H7 (cell line): ENCODE measurements at regions not wholly inside any gene's neighbourhood (a gene's known extent, or its start where the extent isn't known, plus 50 kb on each side); places are given as distances from the start of the nearest gene placed in this dataset.
"Not testable (repeated sequence)": the region's sequence is repeated elsewhere in the genome, so short reads cannot be mapped to it uniquely, and the experiment has no call there.

Experiments used
- DNase-seq: peaks from one replicate; pipeline ENCODE4 v3.0.0; 2012
- H3K27me3 ChIP-seq: 2 replicates; pipeline ENCODE4 v1.6.0; 2011; ENCODE audit warnings: mild to moderate bottlenecking, low read length; ENCODE audit not compliant: control insufficient read depth, insufficient read depth
- H3K36me3 ChIP-seq: replicated peaks from 2 replicates; pipeline ENCODE4 v1.5.1; 2011; ENCODE audit warnings: low read length; ENCODE audit not compliant: control insufficient read depth, insufficient read depth
- H3K4me3 ChIP-seq: 2 replicates; pipeline ENCODE4 v1.5.1; 2011; ENCODE audit warnings: low read depth, mild to moderate bottlenecking, control low read depth, low read length, moderate library complexity; ENCODE audit not compliant: insufficient read depth

DNA sequence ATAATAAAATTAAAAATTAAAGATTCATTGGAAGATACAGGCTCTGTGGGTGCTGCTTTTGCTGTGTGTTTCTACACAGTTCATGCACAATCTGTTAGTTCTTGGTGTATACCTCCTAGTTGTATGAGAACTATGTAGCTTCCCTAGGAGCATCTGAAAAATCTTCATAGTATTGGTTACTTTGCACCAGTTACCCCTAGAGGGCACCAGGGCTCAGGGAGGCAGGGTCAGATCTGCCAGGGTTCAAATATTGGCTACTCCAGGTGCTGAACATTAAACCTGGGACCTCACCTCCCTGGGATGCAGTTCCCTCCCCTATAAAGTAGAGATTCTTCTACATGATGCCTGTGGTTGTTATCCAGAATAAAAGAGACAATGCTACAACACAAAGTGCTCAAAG, 583.0 kb upstream of the CDH11 start:
- peak; percentile 31 for DNase-seq

DNA sequence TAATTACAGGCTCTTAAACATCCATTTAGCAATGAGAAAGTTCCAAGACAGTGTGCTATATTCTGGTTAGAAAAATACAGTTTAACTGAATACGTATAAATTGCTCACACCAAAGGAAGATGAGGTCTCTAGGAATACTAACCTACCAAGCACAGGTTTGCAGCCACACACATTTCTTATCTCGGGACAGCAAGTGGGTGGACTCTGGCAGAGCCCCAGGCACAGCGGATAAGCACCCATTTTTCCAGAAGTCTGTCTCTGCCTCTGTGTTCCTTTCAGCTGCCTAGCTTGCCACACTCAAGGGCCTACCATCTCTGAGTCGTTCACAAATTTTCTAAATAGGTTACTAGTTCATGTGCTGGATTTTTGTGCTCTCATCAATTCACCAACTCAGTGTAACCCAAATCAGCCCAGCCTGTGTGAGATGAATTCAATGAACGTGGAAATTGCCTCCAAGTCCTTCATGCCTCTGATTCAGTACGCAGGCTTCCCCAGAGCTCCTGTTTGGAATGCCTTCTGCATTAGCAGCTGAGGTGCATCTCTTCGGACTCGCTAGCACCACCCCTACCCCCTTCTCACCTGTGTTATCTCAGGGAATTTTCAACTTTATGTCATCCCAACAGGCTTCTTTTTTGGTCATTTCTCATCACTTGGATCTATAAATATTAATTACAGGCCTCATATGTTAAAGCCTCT, 581.0 kb upstream of the CDH11 start:
- Histone ChIP-seq H3K27me3 (no peaks in the 10 kb centered on the region), H3K36me3 (no peaks in the 10 kb centered on the region), H3K4me3 (no peak overlapping the region)
- DNase-seq = no peak

More for the DNA sequence above, 583.0 kb upstream of the CDH11 start:
- Histone ChIP-seq H3K27me3 (no peaks in the 10 kb centered on the region), H3K4me3 (no peak overlapping the region), H3K36me3 (no peaks in the 10 kb centered on the region)

- H3K27me3 ChIP-seq = no peaks in the 10 kb centered on the region
- DNase-seq = no peak
These were observed 578.7 kb upstream of the CDH11 start for GRCh38 chr16:65700596-65700995.

GRCh38 chr16:65698791-65699321, 577.0 kb upstream of the CDH11 start:
- H3K27me3 ChIP-seq = no peaks in the 10 kb centered on the region
- DNase-seq = no peak
- H3K4me3 ChIP-seq = no peak overlapping the region
- no peaks in the 10 kb centered on the region for H3K36me3 ChIP-seq

More at GRCh38 chr16:65700596-65700995, 578.7 kb upstream of the CDH11 start:
- H3K36me3 ChIP-seq = no peaks in the 10 kb centered on the region
- H3K4me3 ChIP-seq = no peak overlapping the region

DNA sequence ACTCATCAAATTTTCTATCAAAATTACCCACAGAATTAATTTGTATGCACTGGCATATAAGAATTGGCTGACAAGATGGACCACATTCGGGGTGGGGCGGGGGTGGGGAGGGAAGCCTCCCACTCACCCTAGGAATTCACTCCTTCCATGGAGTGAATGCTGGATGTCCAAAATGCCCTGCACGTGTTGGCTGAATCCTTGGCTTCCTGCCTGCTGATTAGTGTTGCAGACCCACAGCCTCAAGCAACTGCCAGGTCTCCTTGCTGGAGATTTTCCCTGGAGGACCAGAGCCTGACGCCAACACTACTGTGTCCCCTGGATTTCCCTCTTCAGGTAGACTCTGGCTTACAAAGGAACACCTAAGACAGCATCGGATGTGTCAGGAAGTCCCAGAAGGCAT, 575.7 kb upstream of the CDH11 start:
- no peak overlapping the region for H3K4me3 ChIP-seq
- H3K27me3 ChIP-seq = no peaks in the 10 kb centered on the region
- no peak for DNase-seq
- H3K36me3 ChIP-seq = no peaks in the 10 kb centered on the region

- Histone ChIP-seq H3K27me3 (no peaks in the 10 kb centered on the region), H3K4me3 (no peak overlapping the region), H3K36me3 (no peaks in the 10 kb centered on the region)
- no peak for DNase-seq
These were observed 575.2 kb upstream of the CDH11 start for GRCh38 chr16:65697065-65697464.

GRCh38 chr16:65691846-65692245, 570.0 kb upstream of the CDH11 start:
- not testable (repeated sequence) for H3K36me3 ChIP-seq, H3K27me3 ChIP-seq, H3K4me3 ChIP-seq, DNase-seq

DNA sequence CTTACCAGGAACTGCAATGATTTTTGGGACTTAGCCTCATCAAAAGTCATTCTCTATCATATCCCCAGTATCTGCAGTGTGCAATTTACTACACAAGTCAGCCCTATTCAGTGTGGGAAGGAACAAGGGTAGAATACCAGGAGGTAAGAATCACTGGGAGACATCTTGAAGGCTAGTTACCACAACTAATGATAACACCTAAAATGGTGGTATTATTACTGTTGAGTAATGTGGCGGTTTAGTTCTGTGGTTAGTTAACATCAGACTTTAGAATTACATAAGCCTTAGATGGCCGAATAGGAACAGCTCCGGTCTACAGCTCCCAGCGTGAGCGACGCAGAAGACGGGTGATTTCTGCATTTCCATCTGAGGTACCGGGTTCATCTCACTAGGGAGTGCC, 567.9 kb upstream of the CDH11 start:
- Histone ChIP-seq H3K4me3 (no peak overlapping the region), H3K36me3 (no peaks in the 10 kb centered on the region), H3K27me3 (no peaks in the 10 kb centered on the region)
- no peak for DNase-seq

- Histone ChIP-seq H3K36me3 (no peaks in the 10 kb centered on the region), H3K27me3 (no peaks in the 10 kb centered on the region), H3K4me3 (no peak overlapping the region)
- DNase-seq = no peak
These were observed 566.4 kb upstream of the CDH11 start for GRCh38 chr16:65688301-65688700.

DNA sequence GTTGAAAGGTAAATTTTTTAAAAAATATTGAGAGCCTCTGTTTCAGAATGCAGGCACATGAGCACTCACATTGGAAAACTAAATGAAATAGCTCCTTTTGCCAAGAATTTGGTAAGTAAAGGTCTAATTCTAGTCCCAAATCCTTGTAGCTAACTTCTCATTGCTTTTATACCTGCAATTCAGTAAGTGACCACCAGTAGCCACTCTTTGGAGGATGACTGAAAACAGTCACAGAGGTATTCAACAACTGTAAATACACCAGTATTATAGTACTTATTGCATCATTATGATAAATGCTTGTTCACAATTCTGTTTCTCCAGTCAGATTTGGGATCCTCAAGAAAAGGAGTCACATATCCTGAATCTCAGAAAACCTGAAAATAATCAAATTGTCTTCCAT, 562.4 kb upstream of the CDH11 start:
- Histone ChIP-seq H3K27me3 (no peaks in the 10 kb centered on the region), H3K36me3 (no peaks in the 10 kb centered on the region), H3K4me3 (no peak overlapping the region)
- DNase-seq = no peak

GRCh38 chr16:65681406-65681805, 559.5 kb upstream of the CDH11 start:
- H3K4me3 ChIP-seq = no peak overlapping the region

GRCh38 chr16:65679785-65680184, 557.9 kb upstream of the CDH11 start:
- DNase-seq = no peak
- H3K36me3 ChIP-seq = no peaks in the 10 kb centered on the region
- H3K27me3 ChIP-seq = no peaks in the 10 kb centered on the region
- no peak overlapping the region for H3K4me3 ChIP-seq

More at GRCh38 chr16:65681406-65681805, 559.5 kb upstream of the CDH11 start:
- no peaks in the 10 kb centered on the region for H3K36me3 ChIP-seq
- DNase-seq = no peak
- H3K27me3 ChIP-seq = no peaks in the 10 kb centered on the region

- H3K36me3 ChIP-seq = no peaks in the 10 kb centered on the region
These were observed 553.3 kb upstream of the CDH11 start for GRCh38 chr16:65675161-65675560.

GRCh38 chr16:65672960-65673359, 551.1 kb upstream of the CDH11 start:
- no peak for DNase-seq
- no peaks in the 10 kb centered on the region for H3K36me3 ChIP-seq
- H3K4me3 ChIP-seq = no peak overlapping the region
- H3K27me3 ChIP-seq = no peaks in the 10 kb centered on the region

More at GRCh38 chr16:65675161-65675560, 553.3 kb upstream of the CDH11 start:
- Histone ChIP-seq H3K4me3 (no peak overlapping the region), H3K27me3 (no peaks in the 10 kb centered on the region)
- DNase-seq = no peak

DNA sequence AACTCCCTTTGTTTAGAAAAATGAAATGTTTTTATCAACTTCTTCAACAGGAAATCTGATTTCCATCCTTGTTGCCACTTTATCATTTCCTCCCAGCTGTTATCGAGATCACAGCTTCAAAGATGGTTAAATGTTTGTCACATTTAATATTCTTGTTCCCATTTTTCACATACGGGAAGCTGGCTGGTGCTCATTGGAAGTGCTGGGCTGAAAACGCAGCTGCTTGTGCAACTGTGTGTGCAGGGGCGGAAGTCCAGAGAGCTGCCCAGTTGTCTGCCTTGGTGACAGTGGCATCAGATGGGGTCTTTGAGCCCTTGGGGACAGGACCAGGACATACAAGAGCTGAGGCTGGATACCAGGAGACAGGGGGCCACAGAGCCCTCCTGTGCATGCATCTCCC, 549.2 kb upstream of the CDH11 start:
- DNase-seq = no peak
- H3K36me3 ChIP-seq = no peaks in the 10 kb centered on the region
- H3K27me3 ChIP-seq = no peaks in the 10 kb centered on the region
- H3K4me3 ChIP-seq = no peak overlapping the region
